ENCODE measurements at regions not wholly inside any gene's neighbourhood (a gene's known extent, or its start where the extent isn't known, plus 50 kb on each side); places are given as distances from the start of the nearest gene placed in this dataset.

DNA sequence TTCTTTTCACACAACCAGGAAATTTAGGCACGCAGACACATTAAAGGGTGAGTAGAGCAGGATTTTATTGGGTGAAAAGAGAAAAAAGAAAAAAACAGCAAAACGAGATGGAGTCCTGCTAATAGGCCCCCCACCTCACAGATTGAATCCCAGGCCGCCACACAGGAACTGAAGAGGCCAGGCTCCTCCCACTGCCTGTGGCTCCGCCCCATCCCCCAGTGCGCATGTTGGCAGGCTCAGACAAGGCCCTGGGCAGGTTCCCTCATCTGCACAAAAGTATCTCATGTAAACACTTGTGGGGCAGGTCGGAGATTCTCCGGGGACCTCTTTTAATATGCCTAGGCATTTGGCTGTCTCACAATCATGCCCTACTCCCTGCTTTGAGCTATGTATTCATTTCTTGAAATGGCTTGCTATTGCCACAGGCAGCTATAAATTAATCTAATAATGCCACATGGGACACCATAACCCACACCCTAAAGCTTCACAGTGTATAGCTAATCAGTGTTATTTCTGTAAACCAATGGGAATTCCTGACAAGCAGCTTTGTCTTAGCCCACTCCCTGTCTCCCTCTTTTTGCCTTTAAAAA lies 76.2 kb upstream of the KIF5B start:
- no peak for DNase-seq (ENCODE audit: low read depth, low spot score)
- TF ChIP-seq, protein P1, sequence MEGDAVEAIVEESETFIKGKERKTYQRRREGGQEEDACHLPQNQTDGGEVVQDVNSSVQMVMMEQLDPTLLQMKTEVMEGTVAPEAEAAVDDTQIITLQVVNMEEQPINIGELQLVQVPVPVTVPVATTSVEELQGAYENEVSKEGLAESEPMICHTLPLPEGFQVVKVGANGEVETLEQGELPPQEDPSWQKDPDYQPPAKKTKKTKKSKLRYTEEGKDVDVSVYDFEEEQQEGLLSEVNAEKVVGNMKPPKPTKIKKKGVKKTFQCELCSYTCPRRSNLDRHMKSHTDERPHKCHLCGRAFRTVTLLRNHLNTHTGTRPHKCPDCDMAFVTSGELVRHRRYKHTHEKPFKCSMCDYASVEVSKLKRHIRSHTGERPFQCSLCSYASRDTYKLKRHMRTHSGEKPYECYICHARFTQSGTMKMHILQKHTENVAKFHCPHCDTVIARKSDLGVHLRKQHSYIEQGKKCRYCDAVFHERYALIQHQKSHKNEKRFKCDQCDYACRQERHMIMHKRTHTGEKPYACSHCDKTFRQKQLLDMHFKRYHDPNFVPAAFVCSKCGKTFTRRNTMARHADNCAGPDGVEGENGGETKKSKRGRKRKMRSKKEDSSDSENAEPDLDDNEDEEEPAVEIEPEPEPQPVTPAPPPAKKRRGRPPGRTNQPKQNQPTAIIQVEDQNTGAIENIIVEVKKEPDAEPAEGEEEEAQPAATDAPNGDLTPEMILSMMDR (IDR thresholded peaks at IDR 0.05; ENCODE audit: low read depth, low read length): no peak
- H3K4me3 ChIP-seq (ENCODE audit: low read depth, low read length): no peak overlapping the region
- in situ Hi-C loops (cut with HindIII; ENCODE audit: low sequenced_read_pairs): no loop called here

DNA sequence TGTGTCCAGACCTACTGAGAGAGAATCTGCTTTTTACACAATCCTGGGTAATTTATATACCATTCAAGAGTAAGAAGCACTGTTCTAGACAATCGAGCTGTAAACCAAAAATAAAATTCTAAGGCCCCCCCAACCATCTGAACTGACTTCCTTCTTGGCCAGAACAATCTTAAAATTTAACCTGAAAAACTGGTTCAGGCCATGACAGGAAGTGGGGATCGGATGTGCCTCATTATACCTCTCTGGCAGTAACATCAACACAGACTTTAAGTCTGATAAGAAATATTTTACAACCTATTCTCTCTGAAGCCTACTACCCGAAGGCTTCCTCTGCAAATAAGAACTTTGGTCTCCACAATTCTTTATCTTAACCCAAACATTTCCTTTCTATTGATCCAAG lies 75.2 kb upstream of the KIF5B start:
- TF ChIP-seq, protein P1 (IDR thresholded peaks at IDR 0.05; ENCODE audit: low read depth, low read length): no peak
- in situ Hi-C loops (cut with HindIII; ENCODE audit: low sequenced_read_pairs): no loop called here
- no peak overlapping the region for H3K4me3 ChIP-seq (ENCODE audit: low read depth, low read length)
- no peak for DNase-seq (ENCODE audit: low read depth, low spot score)

DNA sequence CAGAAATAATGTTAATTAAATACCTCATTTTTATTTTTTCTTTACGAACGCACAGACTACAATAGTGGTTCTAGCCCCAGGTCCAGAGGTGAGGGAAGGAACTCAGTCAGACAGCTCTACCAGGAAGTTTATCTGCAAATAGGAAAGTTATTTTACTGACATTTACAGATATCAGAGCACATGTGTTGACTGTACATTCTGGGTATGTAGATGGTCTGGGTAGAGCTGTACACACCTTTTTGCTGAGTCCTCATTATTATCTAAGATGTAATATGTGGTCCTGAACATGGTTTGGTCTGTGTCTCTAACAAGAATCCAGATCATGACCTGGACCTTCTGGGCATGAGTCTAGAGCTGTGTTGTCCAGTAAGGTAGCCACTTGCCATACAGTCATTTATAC lies 74.6 kb upstream of the KIF5B start:
- no peak for DNase-seq (ENCODE audit: low read depth, low spot score)
- H3K4me3 ChIP-seq (ENCODE audit: low read depth, low read length): no peak overlapping the region
- TF ChIP-seq, protein P1 (IDR thresholded peaks at IDR 0.05; ENCODE audit: low read depth, low read length): no peak
- in situ Hi-C loops (cut with HindIII; ENCODE audit: low sequenced_read_pairs): no loop called here

DNA sequence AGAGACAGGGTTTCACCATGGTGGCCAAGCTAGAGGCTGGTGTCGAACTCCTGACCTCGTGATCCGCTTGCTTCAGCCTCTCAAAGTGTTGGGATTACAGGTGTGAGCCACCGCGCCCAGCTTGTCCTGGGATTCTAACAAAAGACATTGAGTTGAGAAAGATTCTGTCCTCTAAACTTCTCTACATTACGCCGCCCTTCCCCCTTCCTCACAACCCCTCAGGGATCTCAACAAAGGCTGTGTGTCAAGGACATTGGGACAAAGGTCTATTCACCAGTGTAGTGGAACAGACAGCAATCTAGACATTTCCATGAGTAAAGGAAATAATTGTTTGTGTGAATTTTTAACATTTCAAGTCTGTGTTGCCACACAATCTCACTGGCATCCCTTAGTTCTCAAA lies 68.8 kb upstream of the KIF5B start:
- H3K4me3 ChIP-seq (ENCODE audit: low read depth, low read length): no peak overlapping the region
- TF ChIP-seq, protein P1 (IDR thresholded peaks at IDR 0.05; ENCODE audit: low read depth, low read length): no peak
- no peak for DNase-seq (ENCODE audit: low read depth, low spot score)
- in situ Hi-C loops (cut with HindIII; ENCODE audit: low sequenced_read_pairs): no loop called here

DNA sequence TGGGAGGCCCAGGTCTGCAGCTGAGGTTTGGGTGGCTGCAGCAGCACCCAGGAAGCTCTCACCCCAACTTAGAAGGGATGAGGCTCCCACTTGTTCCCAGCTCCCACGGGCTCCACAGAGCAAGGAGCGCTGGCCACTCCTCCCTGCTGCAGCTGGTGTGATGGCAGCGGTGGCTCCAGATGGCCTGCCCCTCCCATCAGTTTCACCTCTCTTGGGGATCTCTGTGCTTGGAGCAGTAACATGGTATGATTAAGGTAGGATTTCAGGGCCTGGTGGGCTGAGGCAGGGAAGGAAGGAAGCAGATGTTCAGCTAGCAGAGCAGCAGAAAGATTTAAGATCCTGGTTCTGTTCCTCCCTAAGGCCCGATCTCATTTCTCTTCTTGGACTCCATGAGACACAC lies 66.8 kb upstream of the KIF5B start:
- no peak overlapping the region for H3K4me3 ChIP-seq (ENCODE audit: low read depth, low read length)
- in situ Hi-C loops (cut with HindIII; ENCODE audit: low sequenced_read_pairs): no loop called here
- DNase-seq (ENCODE audit: low read depth, low spot score): no peak
- TF ChIP-seq, protein P1 (IDR thresholded peaks at IDR 0.05; ENCODE audit: low read depth, low read length): no peak

DNA sequence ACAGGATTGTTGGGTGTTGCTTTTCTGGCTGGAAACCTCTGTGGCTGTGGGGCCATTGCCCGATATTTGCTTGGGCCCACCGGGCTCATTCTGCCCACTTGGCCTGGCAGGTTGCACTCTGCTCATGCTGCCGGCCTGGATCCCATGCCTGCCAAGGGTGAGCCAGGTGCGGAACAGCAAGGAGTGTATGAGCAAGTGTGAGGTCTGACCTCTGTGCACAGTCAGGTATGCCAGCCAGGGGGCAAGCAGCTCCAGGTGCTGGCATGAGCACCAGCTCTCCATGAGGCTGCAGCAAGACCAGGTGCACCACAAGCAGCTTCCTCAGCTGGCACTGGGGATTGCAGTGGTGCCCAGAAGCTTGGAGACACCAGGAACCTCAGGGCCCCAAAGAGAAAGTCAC lies 65.4 kb upstream of the KIF5B start:
- no peak overlapping the region for H3K4me3 ChIP-seq (ENCODE audit: low read depth, low read length)
- in situ Hi-C loops (cut with HindIII; ENCODE audit: low sequenced_read_pairs): no loop called here
- DNase-seq (ENCODE audit: low read depth, low spot score): no peak
- TF ChIP-seq, protein P1 (IDR thresholded peaks at IDR 0.05; ENCODE audit: low read depth, low read length): no peak

DNA sequence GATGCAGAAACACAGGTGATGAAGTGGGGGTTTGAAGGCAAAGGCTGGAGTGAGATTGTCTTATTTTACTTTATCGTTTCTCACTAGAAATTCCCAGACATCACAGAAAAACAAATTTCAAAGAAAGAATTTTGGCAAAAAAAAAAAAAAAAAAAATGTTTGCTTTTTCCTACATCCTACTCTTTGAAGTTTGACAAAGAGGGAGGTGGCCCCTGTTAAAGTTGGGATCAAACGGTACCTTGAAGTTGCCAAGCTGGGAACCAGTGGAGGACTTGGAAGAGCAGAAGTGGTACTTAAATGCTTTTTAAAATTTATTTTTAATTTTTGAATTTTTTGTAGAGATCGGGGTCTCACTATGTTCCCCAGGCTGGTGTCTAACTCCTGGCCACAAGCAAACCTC lies 63.9 kb upstream of the KIF5B start:
- TF ChIP-seq, protein P1 (IDR thresholded peaks at IDR 0.05; ENCODE audit: low read depth, low read length): no peak
- H3K4me3 ChIP-seq (ENCODE audit: low read depth, low read length): no peak overlapping the region
- in situ Hi-C loops (cut with HindIII; ENCODE audit: low sequenced_read_pairs): no loop called here
- no peak for DNase-seq (ENCODE audit: low read depth, low spot score)
